ENCODE measurements at regions not wholly inside any gene's neighbourhood (a gene's known extent, or its start where the extent isn't known, plus 50 kb on each side); places are given as distances from the start of the nearest gene placed in this dataset.

GRCh38 chr13:107457686-107458085 lies 757.6 kb downstream of the LIG4 start:
- DNase-seq: no peak

DNA sequence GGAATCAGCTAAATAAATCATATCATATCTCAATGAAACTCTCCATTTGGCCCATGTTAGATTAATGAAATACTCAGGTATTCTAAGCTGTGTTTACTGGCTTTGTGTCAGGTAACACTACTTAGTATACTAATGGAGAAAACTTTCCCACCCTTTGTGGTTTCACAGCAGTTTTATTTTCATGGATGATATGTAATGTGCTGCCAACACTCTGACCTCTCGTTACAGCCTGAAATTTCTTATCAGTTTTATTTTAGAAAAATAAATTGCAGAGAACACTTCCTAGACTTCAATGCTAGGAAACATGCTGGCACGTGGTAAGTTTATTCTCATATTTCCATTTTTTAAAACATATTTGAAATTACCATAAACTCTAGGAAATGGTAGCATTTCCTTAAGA lies 758.9 kb downstream of the LIG4 start:
- DNase-seq: no peak

GRCh38 chr13:107452833-107453232 lies 762.5 kb downstream of the LIG4 start:
- no peak for DNase-seq

- DNase-seq: no peak
Measured at GRCh38 chr13:107450931-107451330, 764.4 kb downstream of the LIG4 start.

DNA sequence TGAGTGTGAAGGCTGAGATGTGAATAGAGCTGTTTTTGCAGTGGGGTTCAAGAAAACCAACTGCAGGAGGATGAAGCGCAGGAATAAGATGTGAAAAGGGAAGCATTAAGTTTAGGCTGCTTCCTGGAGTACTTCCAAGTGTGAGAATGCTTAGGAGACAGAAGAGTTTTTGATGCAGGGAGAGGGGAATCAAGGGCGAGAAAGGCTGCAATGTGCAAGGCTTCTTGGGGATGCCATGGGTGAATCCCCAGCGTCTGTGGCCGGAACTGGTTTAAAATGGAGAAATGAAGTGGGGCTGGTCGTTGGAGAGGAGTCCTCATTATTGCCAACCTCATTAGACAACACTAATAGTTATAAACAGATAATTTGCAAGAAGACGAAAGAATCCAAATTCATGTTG lies 764.9 kb downstream of the LIG4 start:
- DNase-seq: no peak

DNA sequence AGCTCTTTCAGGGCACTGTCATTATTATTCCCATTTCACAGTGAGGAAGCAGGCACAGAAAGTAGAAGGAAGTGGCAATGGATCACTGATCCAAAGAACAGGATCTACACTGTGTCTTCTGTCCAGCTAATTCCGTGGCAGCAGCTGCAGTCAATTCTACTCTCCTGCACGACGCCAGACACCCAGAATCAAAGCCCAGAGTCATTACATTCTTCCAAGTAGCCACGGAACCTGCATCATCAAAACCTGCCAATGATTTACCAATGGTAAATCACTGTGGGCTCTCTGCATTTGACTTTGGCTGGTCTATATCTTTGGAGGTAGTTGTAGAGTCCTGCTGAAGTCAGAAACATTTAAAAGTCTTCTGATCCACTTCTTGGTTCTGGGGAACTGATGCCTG lies 767.7 kb downstream of the LIG4 start:
- no peak for DNase-seq

- DNase-seq: no peak
Measured at GRCh38 chr13:107441279-107441678, 774.1 kb downstream of the LIG4 start.

GRCh38 chr13:107438251-107438650 lies 777.1 kb downstream of the LIG4 start:
- DNase-seq: no peak

DNA sequence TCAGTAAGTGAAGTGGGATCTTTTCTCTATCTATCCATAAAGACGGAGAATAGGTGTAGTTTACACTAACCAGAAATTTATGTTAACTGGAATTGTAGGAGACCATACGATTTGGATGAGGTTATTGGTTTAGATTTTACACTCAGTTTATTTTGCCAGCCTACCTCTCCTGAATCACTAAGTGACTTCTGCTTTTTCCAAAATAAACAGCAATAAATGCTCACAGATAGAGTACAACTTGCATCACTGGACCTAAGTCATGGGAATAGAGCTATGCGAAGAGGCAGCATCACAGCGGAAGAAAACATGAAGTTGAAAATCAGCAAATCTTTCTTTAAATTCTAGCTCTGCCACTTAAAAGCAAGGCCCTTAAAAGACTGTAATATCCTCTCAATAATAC lies 781.0 kb downstream of the LIG4 start:
- no peak for DNase-seq

- DNase-seq: no peak
Measured at GRCh38 chr13:107427536-107427935, 787.8 kb downstream of the LIG4 start.

GRCh38 chr13:107422421-107422820 lies 792.9 kb downstream of the LIG4 start:
- DNase-seq: no peak

GRCh38 chr13:107421951-107422350 lies 793.4 kb downstream of the LIG4 start:
- DNase-seq: no peak

GRCh38 chr13:107421028-107421427 lies 794.3 kb downstream of the LIG4 start:
- DNase-seq: no peak

DNA sequence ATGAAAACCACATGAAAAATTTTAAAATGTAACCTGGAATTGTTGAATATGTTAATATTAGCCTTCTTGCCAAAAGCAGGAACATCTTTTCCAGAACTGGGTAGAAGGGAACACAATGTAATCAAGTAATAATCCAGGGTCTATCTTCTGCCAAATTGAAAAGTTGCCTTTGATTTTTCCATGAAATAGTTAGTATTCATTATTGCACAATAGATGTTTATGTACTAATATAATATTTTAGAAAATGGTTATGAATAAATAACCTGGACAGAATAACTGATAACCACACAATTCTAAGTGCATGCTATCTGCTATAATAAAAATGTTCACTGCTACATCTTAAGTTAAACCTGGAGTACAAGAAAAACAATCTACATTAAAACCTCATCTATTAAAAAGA lies 802.3 kb downstream of the LIG4 start:
- DNase-seq: no peak

- no peak for DNase-seq
Measured at GRCh38 chr13:107407074-107407473, 808.3 kb downstream of the LIG4 start.

DNA sequence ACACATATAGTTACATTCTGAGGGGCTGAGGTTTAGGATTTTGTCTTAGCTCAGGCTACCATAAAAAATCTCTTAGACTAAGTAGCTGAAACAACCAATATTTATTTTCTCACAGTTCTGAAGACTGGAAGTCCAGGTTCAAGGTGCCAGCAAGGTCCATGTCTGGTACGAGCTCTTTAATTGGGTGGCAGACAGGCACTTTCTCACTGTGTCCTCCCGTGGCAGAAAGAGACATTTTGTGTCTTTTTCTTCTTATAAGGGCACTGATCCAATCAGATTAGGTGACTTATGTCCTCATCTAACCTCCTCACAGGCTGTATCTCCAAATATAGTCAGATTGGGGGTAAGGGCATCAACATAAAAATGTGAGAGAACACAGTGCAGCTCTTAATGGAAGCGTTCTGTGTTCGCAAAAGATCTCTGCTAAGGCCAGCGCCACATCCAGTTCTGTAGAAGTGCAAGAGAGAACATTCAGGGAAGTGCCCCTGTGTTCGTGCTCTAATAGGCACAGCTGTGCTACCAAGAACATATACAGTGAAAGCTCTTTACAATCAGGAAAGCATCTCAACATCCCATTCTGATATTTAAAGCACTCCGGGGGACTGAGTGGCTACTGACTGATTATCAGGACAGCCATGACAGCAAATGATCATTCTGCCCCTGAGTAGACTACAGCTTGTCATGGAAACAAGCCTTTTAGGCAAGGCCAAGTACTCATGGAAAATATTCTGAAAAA lies 819.2 kb downstream of the LIG4 start:
- DNase-seq: no peak

GRCh38 chr13:107392205-107392604 lies 823.1 kb downstream of the LIG4 start:
- DNase-seq: no peak

- no peak for DNase-seq
Measured at GRCh38 chr13:107387525-107387924, 819.6 kb upstream of the ARGLU1 start.

- DNase-seq: no peak
Measured at GRCh38 chr13:107379407-107380155, 811.6 kb upstream of the ARGLU1 start.

- DNase-seq: no peak
Measured at GRCh38 chr13:107376341-107377125, 808.6 kb upstream of the ARGLU1 start.

DNA sequence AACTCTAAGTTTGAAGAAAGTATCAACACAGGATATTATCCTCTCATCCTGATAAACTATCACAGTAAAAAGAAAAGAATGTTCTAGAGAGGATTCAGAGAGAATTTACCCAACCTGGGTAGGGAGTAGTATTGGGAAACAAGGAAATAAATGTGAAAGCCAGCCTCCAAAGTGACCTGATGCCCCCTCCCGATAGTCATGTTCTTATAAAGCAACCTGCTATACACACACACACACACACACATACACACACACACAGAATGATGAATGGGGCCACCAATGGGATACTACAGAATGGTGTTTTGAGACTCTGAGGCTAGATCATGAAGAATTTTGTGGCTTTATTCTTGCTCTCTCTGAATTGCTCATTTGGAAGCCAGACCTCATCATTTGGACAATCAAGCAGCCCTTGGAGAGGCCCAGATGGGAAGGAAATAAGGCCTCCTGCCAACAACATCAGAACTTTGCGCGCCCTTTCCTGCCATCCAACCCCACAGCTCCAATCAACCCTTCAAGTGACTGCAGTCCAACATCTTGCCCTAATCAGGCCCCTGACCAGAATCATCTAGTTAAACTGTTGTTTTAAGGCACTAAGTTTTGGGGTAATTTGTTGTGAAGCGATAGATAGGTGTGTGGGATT lies 807.9 kb upstream of the ARGLU1 start:
- DNase-seq: no peak

DNA sequence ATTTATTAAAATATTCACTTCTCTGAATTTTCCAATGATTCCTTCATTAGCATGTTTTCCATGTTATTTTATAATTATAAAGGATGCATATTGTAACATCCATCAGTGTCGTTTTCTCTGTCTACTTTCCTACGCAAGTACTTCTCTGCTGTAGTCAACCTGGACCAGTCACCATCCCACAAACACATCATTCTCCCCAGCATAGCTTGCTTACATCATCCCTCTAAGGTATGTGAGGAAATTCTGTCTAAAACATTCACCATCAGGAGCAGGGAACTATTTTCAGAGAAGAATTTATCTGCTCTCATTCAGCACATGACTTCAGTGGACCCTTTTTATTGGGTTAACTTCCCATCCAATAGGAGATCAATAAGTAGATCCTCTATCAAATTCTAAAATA lies 806.1 kb upstream of the ARGLU1 start:
- no peak for DNase-seq

- DNase-seq: no peak
Measured at GRCh38 chr13:107373551-107373950, 805.6 kb upstream of the ARGLU1 start.

Measured in NCI-H2171 (cell line).